Stimulated activated naive CD8-positive, alpha-beta T cell treated with anti-CD3 and anti-CD28 coated beads, Interleukin-15, Interleukin-2, amounts not matched to agents 100 U/mL and 50 U/mL, for 24 hours (primary cell): ENCODE measurements at regions not wholly inside any gene's neighbourhood (a gene's known extent, or its start where the extent isn't known, plus 50 kb on each side); places are given as distances from the start of the nearest gene placed in this dataset.

ENCODE experiments used
- ATAC-seq: fragments of 150-1000 bp; cut with Tn5 transposase; one replicate; pipeline ENCODE4 v1.10.0; 2021
- DNase-seq: peaks from one replicate; pipeline ENCODE4 v3.0.0; 2021

- DNase-seq (no peak), ATAC-seq (no peak)
Measured at GRCh38 chr6:12383448-12383847, 93.3 kb downstream of the EDN1 start.

DNA sequence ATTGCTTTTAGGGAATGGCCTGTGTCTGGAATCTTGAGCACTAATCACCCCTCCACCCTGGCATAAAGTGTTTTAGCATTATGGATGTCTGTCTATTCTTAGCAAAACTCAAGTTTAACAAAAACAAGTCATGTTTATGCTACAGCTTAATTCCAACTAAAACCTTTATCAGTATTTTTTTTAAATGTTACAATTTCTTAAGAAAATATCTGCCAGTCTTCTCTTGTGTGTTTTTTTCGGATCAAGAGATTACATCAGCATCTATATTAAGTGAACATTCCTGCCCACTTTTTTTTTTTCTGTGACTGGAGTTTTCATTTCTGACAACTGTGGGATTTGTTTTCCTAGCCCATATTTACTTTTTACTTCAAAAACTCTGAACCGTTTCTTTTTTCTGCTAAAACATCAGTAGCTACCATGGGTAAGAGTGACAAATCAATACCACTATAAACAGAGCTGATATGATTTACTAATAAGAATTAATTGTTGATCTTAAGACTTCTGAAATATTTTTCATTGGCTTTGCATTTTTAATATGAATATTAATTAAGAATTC, 94.3 kb downstream of the EDN1 start:
- no peak for ATAC-seq
- DNase-seq, result no peak

DNA sequence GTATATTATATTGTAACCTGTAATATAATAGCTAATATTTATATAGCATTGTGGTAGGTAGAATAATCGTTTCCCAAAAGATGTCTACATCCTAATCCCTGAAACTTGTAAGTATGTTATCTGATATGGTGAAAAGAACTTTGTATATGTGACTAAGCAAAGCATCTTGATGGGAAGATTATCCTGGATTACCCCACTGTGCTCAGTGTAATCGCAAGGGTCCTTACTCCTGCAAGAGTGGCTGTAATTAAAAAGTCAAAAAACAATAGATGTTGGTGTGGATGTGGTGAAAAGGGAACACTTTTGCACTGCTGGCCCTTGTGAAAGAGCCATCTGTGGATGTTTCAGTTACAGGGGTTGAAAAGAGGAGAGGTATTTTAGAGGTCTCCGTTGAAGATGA, 95.2 kb downstream of the EDN1 start:
- DNase-seq (no peak), ATAC-seq (no peak)

DNA sequence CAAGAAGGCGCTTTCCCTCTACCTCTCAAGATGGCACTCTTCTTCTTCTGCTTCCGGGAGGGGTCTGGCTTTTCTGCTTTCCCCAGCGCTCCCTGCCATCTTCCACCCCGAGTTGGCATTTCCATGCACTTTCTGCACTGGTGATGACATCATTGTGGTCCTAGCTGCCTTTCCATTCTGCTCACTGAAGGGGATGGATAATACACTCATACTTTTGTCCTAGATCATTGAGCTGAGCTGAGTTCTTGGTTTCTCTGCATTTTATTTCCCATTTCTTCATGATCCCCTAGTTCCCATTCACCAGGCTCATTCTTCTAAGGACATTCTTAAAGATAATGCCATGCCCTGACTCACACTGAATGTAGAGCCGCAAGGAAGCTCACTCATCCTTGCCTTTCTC, 96.7 kb downstream of the EDN1 start:
- no peak for DNase-seq
- ATAC-seq, result no peak

DNA sequence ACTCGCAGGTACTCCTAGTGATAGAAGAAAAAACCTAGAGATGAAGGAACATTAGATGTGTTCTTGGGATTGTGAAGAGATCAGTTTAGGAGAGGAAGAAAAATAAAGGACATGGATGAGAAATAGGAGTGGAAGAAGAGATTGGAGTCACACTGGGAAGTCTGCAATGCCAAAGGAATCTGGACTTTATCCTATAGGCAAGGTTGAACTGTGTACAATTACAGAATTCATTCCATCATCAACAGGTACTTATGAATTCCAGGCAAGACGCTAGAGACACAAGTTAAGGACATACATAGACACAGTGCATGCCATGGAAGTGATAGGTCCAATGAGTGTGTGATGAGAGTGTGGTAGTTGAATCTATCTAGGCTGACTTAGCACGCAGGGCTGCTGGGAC, 101.3 kb downstream of the EDN1 start:
- no peak for ATAC-seq
- DNase-seq, result no peak

- DNase-seq (no peak), ATAC-seq (no peak)
Measured at GRCh38 chr6:12392490-12392889, 102.3 kb downstream of the EDN1 start.

GRCh38 chr6:12393100-12393499, 102.9 kb downstream of the EDN1 start:
- DNase-seq (no peak), ATAC-seq (no peak)

- DNase-seq (no peak), ATAC-seq (no peak)
Measured at GRCh38 chr6:12394170-12394569, 104.0 kb downstream of the EDN1 start.

DNA sequence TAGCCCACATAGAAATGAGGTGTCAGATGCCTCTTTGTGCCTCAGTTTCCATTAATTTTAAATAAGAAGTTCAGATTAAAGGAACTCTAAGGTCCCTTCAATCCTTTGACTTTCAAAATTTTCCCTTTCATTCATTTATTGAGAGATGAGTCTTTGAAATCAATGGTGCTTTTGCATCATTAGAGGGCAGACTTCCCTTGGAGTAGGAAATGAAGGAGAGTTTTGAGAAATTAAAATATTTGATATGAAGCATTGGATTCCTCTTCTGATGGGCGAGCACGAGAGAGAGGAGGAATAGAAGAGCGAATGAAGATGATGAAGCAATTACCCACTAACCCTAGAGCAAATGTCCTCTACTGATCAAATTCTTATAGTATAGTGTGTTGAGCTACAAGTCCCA, 105.7 kb downstream of the EDN1 start:
- DNase-seq (no peak), ATAC-seq (no peak)

DNA sequence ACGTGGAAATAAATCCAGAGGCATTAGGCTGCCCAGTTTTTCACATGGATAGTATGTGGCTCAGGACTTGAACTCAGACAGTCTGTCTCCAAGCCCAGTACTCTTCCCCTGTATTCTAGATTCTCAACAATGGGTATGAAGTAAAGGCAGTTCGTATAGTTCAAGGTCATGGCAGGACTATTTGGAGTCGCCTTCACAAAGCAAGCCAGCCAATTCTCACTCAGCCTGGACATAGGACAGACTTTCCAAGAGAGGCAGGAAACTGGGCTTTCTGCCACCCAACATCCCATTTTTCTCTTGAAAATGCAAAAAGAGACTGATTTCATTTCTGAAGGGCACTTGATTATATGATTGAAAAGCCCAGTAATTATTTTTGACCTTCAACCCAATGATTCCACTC, 111.0 kb downstream of the EDN1 start:
- no peak for ATAC-seq
- no peak for DNase-seq

DNA sequence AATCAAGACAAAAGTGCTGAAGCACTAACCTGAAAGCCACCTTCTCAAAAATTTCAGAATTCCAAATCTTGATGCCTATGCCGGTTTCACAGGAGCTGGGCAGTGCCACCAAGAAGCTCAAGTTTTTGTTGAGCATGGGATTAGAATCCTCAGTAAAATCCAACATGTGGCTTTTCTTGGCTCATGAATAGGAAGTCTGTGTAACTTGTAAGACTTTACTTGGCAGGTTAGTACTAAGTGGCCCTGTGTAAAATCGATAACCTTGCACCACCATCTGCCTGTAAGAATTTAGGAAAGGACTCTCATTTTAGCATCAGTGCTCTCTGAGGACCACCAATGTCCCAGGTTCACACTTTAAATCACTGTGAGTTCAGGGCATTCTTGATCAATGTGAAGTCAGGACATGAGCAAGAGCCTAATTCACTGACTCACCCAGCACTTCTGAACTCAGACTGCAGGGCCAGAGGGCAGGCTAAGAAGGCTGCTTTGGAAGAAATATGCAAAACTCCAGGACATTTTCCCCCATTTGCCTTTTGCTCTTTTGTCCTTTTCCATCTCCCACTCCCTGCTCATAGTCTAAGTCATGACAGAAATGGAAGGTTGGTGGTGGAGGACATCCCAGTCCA, 113.2 kb downstream of the EDN1 start:
- ATAC-seq, result no peak
- no peak for DNase-seq

DNA sequence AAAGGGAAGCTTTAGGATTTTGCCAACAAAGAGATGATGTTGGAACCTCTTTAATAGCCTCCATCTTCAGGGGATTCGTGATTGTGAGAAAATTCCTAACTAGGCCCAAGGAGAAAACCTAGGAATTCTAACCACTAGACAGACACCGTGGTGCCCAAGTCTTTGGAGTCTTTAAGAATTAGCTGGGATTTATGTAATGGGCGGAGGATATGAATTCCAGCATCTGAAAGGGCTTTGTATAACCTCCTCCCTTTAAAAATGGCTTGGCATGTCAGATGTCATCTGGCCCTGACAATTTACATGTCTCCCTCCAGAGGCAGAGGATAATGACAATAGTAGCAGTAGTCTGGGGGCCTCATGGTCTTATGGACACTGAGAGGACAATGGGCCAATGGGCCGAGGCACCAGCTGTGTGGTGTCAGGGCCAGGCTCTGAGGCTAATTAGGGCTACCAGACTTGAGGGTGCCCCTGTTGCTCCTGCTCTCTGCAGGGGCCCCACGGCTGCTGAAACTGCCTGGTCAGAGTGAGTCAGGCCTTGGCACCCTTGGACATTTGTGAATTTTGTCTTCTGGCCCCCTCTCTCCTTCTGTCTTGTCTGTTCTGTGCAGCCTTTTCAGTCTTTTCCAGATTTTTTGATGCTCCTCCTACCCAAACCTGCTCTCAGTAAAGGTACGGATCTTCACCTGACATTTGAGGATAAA, 113.9 kb downstream of the EDN1 start:
- DNase-seq (no peak), ATAC-seq (no peak)

DNA sequence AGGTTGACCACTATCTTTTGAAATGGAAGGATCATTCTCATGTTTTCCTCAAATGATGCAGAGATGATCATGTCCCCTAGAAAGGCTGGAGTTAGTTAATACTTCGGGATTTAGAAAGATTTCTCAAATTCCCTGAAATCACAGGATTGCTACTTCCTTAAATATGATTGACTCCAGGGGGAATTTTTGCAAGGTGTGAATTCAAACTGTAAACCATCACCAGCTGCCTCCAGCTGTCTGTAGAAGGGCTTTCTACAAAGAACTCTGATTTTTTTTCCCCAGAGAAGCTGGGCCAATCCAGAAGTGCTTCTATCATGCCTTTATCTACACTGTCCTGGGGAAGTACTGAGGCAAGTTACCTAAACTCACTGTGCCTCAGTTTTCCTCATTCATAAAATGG, 114.5 kb downstream of the EDN1 start:
- no peak for ATAC-seq

GRCh38 chr6:12408752-12409151, 118.6 kb downstream of the EDN1 start:
- DNase-seq (no peak), ATAC-seq (no peak)

More for the DNA sequence above, 114.5 kb downstream of the EDN1 start:
- no peak for DNase-seq

- ATAC-seq (no peak), DNase-seq (no peak)
Measured at GRCh38 chr6:12410946-12411345, 120.8 kb downstream of the EDN1 start.

GRCh38 chr6:12414096-12414675, 124.0 kb downstream of the EDN1 start:
- no peak for DNase-seq
- ATAC-seq, result no peak

GRCh38 chr6:12415980-12416598, 125.9 kb downstream of the EDN1 start:
- ATAC-seq (no peak), DNase-seq (no peak)

DNA sequence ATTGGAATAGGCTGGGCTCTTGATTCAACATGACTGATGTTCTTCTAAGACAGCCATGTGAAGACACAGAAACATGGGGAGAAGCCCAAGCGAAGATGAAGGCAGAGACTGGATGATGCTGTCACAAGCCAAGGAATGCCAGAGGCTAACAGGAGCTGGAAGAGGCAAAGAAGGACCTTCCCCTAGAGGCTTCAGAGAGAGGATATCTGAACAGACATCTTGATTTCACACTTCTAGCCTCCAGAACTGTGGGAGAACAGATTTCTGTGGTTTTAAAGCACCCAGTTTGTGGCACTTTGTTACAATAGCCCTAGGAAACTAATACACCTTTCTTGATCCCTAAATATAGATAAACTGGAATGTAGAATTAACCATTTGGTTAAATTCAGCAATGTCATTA, 127.0 kb downstream of the EDN1 start:
- ATAC-seq (no peak), DNase-seq (no peak)

DNA sequence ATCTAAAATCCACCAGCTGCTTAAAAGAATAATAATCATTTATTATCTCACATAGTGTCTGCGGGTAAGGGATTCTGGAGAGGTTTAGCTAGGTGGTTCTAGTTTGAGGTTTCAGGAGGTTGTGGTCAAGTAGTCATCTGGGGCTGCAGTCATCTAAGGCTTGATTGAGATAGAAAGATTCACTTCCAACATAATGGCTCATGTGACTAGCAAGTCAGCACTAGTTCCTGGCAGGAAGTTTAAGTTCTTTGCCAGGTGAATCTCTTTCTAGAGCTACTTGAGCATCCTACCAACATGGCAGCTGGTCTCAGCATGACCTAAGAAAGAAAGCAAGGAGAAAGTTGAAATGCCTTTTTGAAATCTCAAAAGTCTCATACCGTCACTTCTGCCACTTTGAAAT, 128.8 kb downstream of the EDN1 start:
- no peak for DNase-seq
- no peak for ATAC-seq

- ATAC-seq (no peak), DNase-seq (no peak)
Measured at GRCh38 chr6:12419631-12420272, 129.6 kb downstream of the EDN1 start.

DNA sequence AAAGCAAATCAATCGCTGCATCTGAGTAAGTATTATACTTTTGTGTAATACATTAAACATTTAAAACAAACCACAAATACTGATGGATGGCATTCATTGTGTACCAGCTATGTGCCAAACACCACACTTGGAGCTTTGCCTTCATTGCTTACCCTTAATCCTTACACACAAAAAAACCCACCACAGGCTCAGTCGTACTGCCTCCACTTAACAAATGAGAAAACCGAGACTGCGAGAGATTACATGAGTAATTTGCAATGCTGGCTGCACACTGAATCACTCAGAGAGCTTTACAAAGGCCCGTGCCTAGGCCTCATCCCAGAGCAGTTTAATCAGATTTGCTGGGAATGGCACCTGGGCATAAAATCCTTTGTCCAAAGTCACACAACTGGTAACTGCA, 130.5 kb downstream of the EDN1 start:
- no peak for ATAC-seq
- no peak for DNase-seq

DNA sequence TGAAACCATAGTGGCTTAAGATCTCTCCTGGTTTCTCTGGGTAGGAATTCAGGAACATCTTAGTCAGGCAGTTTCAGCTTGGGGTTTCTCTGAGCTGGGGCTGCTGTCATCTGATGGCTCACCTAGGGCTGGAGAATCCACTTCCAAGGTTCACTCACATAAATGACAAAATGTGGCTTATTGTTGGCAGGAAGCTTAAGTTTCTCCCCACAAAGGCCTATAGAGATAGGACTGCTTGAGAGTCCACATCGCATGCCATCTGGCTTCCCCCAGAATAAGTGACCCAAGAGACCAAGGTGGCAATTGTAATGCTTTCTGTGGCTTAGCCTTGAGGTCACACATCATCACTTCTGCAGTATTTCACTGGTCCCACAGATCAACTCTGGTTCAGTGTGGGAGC, 131.4 kb downstream of the EDN1 start:
- DNase-seq, result no peak
- no peak for ATAC-seq

DNA sequence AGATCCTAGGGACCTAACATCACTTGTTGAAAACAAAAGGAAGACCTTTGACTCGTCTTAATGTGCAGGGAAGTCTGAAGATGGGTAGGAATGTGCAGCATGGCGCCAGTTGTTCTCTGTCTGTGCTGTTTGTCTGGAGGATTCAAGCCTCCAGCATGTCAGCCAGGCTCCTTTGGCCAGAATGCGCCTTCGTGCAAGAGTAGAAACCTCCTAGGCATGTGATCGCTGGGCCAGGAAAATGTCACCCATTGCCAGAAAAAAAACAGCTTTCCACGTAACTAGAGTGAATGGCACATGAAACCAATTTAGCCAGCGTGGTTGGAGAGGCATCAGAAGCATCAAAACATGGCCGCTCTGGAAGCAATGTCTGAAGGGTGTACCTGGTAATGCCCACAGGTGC, 132.7 kb downstream of the EDN1 start:
- no peak for ATAC-seq

More for the DNA sequence above, 132.7 kb downstream of the EDN1 start:
- no peak for DNase-seq
